B cell (primary cell): ENCODE measurements at regions not wholly inside any gene's neighbourhood (a gene's known extent, or its start where the extent isn't known, plus 50 kb on each side); places are given as distances from the start of the nearest gene placed in this dataset.

Experiments
- CTCF ChIP-seq: fragments of 200-600 bp; IDR thresholded peaks from one replicate; pipeline ENCODE4 v1.8.0; 2022; ENCODE audit warnings: antibody characterized with exemption, mild to moderate bottlenecking
- EZH2 ChIP-seq: IDR thresholded peaks from 2 replicates; pipeline ENCODE4 v1.6.1; 2012; ENCODE audit warnings: borderline replicate concordance, low read depth, mild to moderate bottlenecking, moderate library complexity, low read length; ENCODE audit not compliant: insufficient read depth, poor library complexity, severe bottlenecking

GRCh38 chr12:60112063-60112462, 516.2 kb downstream of the SLC16A7 start:
- TF ChIP-seq CTCF (no peak), EZH2 (no peak)
